ENCODE measurements at regions not wholly inside any gene's neighbourhood (a gene's known extent, or its start where the extent isn't known, plus 50 kb on each side); places are given as distances from the start of the nearest gene placed in this dataset.

DNA sequence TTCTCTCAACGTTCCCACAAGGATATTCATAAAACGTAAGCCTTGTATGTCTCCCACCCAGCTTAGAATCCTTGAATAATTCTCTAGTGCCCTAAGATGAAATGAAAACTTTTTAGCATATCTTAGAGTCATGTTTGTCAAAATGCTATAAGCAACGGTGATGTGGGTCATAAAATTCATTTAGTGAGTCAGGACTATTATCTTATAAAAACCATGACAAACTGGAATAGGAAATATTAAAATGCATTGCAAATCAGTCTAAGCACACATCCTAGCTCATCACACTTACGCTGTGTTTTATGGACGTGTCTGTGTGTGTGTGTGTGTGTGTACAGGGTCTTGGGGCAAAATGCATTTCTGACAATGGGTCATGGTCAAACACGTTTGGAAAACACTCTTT, 119.9 kb upstream of the ST6GAL2 start:
- Histone ChIP-seq H4K20me1 (ENCODE audit: insufficient read depth, low read length) (no peaks in the 10 kb centered on the region), H3K36me3 (replicated peaks; ENCODE audit: low read depth, low read length) (no peaks in the 10 kb centered on the region), H3K9ac (ENCODE audit: low read length) (no peak overlapping the region), H3K4me2 (ENCODE audit: low read length) (no peak overlapping the region), H3K27ac (ENCODE audit: low read length) (no peak overlapping the region), H2AFZ (ENCODE audit: low read depth, low read length) (no peak overlapping the region), H3K4me3 (ENCODE audit: low read length) (no peak overlapping the region), H3K27me3 (ENCODE audit: low read depth, low read length) (no peaks in the 10 kb centered on the region), H3K79me2 (ENCODE audit: low read length) (no peaks in the 10 kb centered on the region), H3K9me3 (ENCODE audit: insufficient read depth, low read length) (no peaks in the 10 kb centered on the region), H3K4me1 (ENCODE audit: low read length) (no peaks in the 10 kb centered on the region)
- TF ChIP-seq, protein P1, sequence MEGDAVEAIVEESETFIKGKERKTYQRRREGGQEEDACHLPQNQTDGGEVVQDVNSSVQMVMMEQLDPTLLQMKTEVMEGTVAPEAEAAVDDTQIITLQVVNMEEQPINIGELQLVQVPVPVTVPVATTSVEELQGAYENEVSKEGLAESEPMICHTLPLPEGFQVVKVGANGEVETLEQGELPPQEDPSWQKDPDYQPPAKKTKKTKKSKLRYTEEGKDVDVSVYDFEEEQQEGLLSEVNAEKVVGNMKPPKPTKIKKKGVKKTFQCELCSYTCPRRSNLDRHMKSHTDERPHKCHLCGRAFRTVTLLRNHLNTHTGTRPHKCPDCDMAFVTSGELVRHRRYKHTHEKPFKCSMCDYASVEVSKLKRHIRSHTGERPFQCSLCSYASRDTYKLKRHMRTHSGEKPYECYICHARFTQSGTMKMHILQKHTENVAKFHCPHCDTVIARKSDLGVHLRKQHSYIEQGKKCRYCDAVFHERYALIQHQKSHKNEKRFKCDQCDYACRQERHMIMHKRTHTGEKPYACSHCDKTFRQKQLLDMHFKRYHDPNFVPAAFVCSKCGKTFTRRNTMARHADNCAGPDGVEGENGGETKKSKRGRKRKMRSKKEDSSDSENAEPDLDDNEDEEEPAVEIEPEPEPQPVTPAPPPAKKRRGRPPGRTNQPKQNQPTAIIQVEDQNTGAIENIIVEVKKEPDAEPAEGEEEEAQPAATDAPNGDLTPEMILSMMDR (IDR thresholded peaks at IDR 0.05; ENCODE audit: low read depth, low read length): no peak
- TF ChIP-seq EZH2phosphoT487 (IDR thresholded peaks at IDR 0.05; ENCODE audit: low read depth): no peak

DNA sequence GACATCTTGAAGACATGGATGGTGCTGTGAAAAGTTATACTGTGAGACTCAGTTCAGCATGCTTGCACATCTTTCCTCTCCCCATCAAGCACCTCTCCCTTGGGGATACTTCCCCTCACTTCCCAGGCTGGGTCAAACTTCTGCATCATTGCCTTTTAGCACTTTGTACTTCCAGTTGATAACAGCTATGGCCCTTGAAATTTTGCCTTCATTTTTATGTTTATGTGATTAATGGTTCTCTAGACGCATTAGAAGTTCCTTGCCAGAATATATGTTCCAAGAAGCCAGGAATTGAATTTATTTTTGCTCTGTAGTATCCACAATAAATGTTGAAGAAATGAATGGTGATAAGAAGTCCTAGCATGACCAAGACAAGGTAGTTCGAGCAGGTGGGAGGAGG, 120.9 kb upstream of the ST6GAL2 start:
- Histone ChIP-seq H3K4me2 (ENCODE audit: low read length) (no peak overlapping the region), H3K27ac (ENCODE audit: low read length) (no peak overlapping the region)

DNA sequence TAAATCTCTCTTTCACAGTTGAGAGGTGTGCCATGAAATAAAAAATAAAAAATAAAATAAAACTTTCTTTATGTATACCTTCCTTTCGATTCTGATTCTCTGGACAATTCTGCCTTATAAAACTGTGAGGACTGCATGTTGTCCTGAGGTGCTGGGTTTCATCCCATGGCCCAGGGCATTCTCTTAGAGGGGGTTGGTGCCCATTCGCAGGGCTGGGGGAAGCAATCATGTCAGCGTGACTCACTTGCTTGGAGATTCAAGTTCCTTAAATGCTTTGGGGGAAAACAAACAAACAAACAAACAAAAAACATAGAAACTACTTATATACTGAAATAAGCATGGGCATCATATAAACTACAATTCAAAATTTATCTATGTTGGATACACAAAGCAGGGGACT, 122.0 kb upstream of the ST6GAL2 start:
- H3K4me3 ChIP-seq (ENCODE audit: low read length): no peak overlapping the region
- no peak overlapping the region for H3K27ac ChIP-seq (ENCODE audit: low read length)
- H3K9ac ChIP-seq (ENCODE audit: low read length): no peak overlapping the region
- no peaks in the 10 kb centered on the region for H3K9me3 ChIP-seq (ENCODE audit: insufficient read depth, low read length)
- H2AFZ ChIP-seq (ENCODE audit: low read depth, low read length): no peak overlapping the region
- H3K27me3 ChIP-seq (ENCODE audit: low read depth, low read length): no peaks in the 10 kb centered on the region
- no peaks in the 10 kb centered on the region for H3K36me3 ChIP-seq (replicated peaks; ENCODE audit: low read depth, low read length)
- H4K20me1 ChIP-seq (ENCODE audit: insufficient read depth, low read length): no peaks in the 10 kb centered on the region
- H3K4me1 ChIP-seq (ENCODE audit: low read length): no peaks in the 10 kb centered on the region
- no peak for TF ChIP-seq EZH2phosphoT487 (IDR thresholded peaks at IDR 0.05; ENCODE audit: low read depth)
- TF ChIP-seq, protein P1 (IDR thresholded peaks at IDR 0.05; ENCODE audit: low read depth, low read length): no peak
- no peaks in the 10 kb centered on the region for H3K79me2 ChIP-seq (ENCODE audit: low read length)
- no peak overlapping the region for H3K4me2 ChIP-seq (ENCODE audit: low read length)

More for the DNA sequence above, 120.9 kb upstream of the ST6GAL2 start:
- Histone ChIP-seq H3K79me2 (ENCODE audit: low read length) (no peaks in the 10 kb centered on the region), H3K36me3 (replicated peaks; ENCODE audit: low read depth, low read length) (no peaks in the 10 kb centered on the region), H3K9me3 (ENCODE audit: insufficient read depth, low read length) (no peaks in the 10 kb centered on the region), H3K9ac (ENCODE audit: low read length) (no peak overlapping the region), H3K4me3 (ENCODE audit: low read length) (no peak overlapping the region), H3K27me3 (ENCODE audit: low read depth, low read length) (no peaks in the 10 kb centered on the region), H2AFZ (ENCODE audit: low read depth, low read length) (no peak overlapping the region), H3K4me1 (ENCODE audit: low read length) (no peaks in the 10 kb centered on the region), H4K20me1 (ENCODE audit: insufficient read depth, low read length) (no peaks in the 10 kb centered on the region)
- TF ChIP-seq, protein P1 (IDR thresholded peaks at IDR 0.05; ENCODE audit: low read depth, low read length): no peak
- no peak for TF ChIP-seq EZH2phosphoT487 (IDR thresholded peaks at IDR 0.05; ENCODE audit: low read depth)

DNA sequence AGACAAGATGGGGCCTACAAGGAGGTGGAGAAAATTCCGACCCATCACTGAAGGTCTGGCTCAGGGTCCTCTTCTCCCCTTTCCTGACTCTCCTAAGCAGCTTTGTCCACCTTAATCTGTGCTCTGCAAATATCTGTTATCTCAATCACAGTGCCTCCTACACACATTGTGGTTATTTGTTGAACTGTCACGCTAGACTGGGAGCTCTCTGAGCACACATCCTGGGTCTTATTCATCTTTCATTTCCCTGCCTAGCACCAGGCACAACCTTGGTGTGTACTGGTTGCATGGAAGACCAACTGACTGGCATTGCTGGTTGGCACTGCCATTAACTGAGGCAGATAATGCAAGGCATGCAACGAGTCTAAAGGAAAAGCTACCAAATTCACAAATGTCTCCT, 122.9 kb upstream of the ST6GAL2 start:
- Histone ChIP-seq H3K4me1 (ENCODE audit: low read length) (no peaks in the 10 kb centered on the region), H3K9me3 (ENCODE audit: insufficient read depth, low read length) (no peaks in the 10 kb centered on the region), H3K4me2 (ENCODE audit: low read length) (no peak overlapping the region), H3K9ac (ENCODE audit: low read length) (no peak overlapping the region), H3K36me3 (replicated peaks; ENCODE audit: low read depth, low read length) (no peaks in the 10 kb centered on the region), H3K27ac (ENCODE audit: low read length) (no peak overlapping the region), H3K27me3 (ENCODE audit: low read depth, low read length) (no peaks in the 10 kb centered on the region), H2AFZ (ENCODE audit: low read depth, low read length) (no peak overlapping the region), H3K4me3 (ENCODE audit: low read length) (no peak overlapping the region), H3K79me2 (ENCODE audit: low read length) (no peaks in the 10 kb centered on the region), H4K20me1 (ENCODE audit: insufficient read depth, low read length) (no peaks in the 10 kb centered on the region)
- TF ChIP-seq EZH2phosphoT487 (IDR thresholded peaks at IDR 0.05; ENCODE audit: low read depth): no peak
- TF ChIP-seq, protein P1 (IDR thresholded peaks at IDR 0.05; ENCODE audit: low read depth, low read length): no peak
